Smooth muscle cell (in vitro differentiated cells): ENCODE measurements at regions not wholly inside any gene's neighbourhood (a gene's known extent, or its start where the extent isn't known, plus 50 kb on each side); places are given as distances from the start of the nearest gene placed in this dataset.
A peak's percentile ranks its signal among the peaks of the same experiment; 100 is the strongest.

Experiments
- DNase-seq: peaks from one replicate; lab custom pipeline; 2025; ENCODE audit not compliant: unreplicated experiment; lab: John Stamatoyannopoulos, UW
- H2AFZ ChIP-seq: fragments of 200-600 bp; sonication (generic); 2 replicates; pipeline ENCODE4 v1.6.0; 2016; ENCODE audit warnings: antibody characterized with exemption, low read depth, mild to moderate bottlenecking
- H3F3A ChIP-seq: fragments of 200-600 bp; sonication (generic); 2 replicates; pipeline ENCODE4 v1.6.0; 2017; ENCODE audit warnings: antibody characterized with exemption, low read depth
- H3K27ac ChIP-seq: fragments of 200-600 bp; sonication (generic); 2 replicates; pipeline ENCODE4 v1.5.1; 2016; ENCODE audit warnings: low read depth, mild to moderate bottlenecking
- H3K27me3 ChIP-seq: fragments of 200-600 bp; sonication (generic); 2 replicates; pipeline ENCODE4 v1.6.1; 2016; ENCODE audit warnings: low read depth, mild to moderate bottlenecking
- H3K36me3 ChIP-seq: fragments of 200-600 bp; sonication (generic); 2 replicates; pipeline ENCODE4 v1.5.1; 2016; ENCODE audit warnings: low read depth
- H3K4me1 ChIP-seq: fragments of 200-600 bp; sonication (generic); 2 replicates; pipeline ENCODE4 v1.5.1; 2016; ENCODE audit warnings: low read depth
- H3K4me2 ChIP-seq: fragments of 200-600 bp; sonication (generic); 2 replicates; pipeline ENCODE4 v1.6.0; 2016; ENCODE audit warnings: mild to moderate bottlenecking
- H3K4me3 ChIP-seq: fragments of 200-600 bp; sonication (generic); 2 replicates; pipeline ENCODE4 v1.5.1; 2016; ENCODE audit warnings: mild to moderate bottlenecking
- H3K79me2 ChIP-seq: fragments of 200-600 bp; sonication (generic); 2 replicates; pipeline ENCODE4 v1.6.0; 2016; ENCODE audit warnings: low read depth, mild to moderate bottlenecking
- H3K9ac ChIP-seq: fragments of 200-600 bp; sonication (generic); 2 replicates; pipeline ENCODE4 v1.6.0; 2016; ENCODE audit warnings: low read depth
- H3K9me3 ChIP-seq: fragments of 200-600 bp; sonication (generic); replicated peaks from 2 replicates; pipeline ENCODE4 v1.5.1; 2016; ENCODE audit warnings: low read depth
- H4K20me1 ChIP-seq: fragments of 200-600 bp; sonication (generic); 2 replicates; pipeline ENCODE4 v1.6.0; 2016; ENCODE audit warnings: low read depth
- CTCF ChIP-seq: fragments of 200-600 bp; sonication (generic); IDR thresholded peaks from 2 replicates; pipeline ENCODE4 v1.5.1; 2017; ENCODE audit warnings: borderline replicate concordance, mild to moderate bottlenecking, antibody characterized with exemption; ENCODE audit not compliant: insufficient read depth, poor library complexity, severe bottlenecking
- WGBS: methylation state at CpG from one replicate; pipeline ENCODE4 v1.1.7; 2016; ENCODE audit warnings: low lambda C conversion rate; 5-methylcytosine and 5-hydroxymethylcytosine counted together

- DNase-seq = no peak
Measured at GRCh38 chr3:150238995-150239619, 169.0 kb upstream of the TSC22D2 start.

GRCh38 chr3:150238048-150238802 is 169.9 kb upstream of the TSC22D2 start:
- H3K36me3 ChIP-seq = no peaks in the 10 kb centered on the region
- H3K4me3 ChIP-seq = no peak overlapping the region
- peaks cover 25% of the 10 kb centered on the region for H3K4me1 ChIP-seq
- no peak for DNase-seq
- H3K79me2 ChIP-seq = no peaks in the 10 kb centered on the region
- no peaks in the 10 kb centered on the region for H4K20me1 ChIP-seq
- H3K27ac ChIP-seq = peak overlapping the region; percentile 15
- peak overlapping the region; percentile 57 for H2AFZ ChIP-seq
- 66% methylated on average over 9 of the region's 9 CpGs for WGBS
- peaks cover 23% of the 10 kb centered on the region for H3F3A ChIP-seq
- peak overlapping the region; percentile 9 for H3K4me2 ChIP-seq
- no peak overlapping the region for H3K9ac ChIP-seq
- no peak for TF ChIP-seq CTCF
- no peaks in the 10 kb centered on the region for H3K9me3 ChIP-seq
- no peaks in the 10 kb centered on the region for H3K27me3 ChIP-seq

More at GRCh38 chr3:150238995-150239619, 169.0 kb upstream of the TSC22D2 start:
- H4K20me1 ChIP-seq = no peaks in the 10 kb centered on the region
- no peaks in the 10 kb centered on the region for H3K36me3 ChIP-seq
- 69% methylated on average over 5 of the region's 5 CpGs for WGBS
- H3K4me2 ChIP-seq = peak overlapping the region; percentile 9
- H3K4me1 ChIP-seq = peaks cover 25% of the 10 kb centered on the region
- TF ChIP-seq CTCF = peak; percentile 26
- H3K9me3 ChIP-seq = no peaks in the 10 kb centered on the region
- peaks cover 23% of the 10 kb centered on the region for H3F3A ChIP-seq
- no peak overlapping the region for H3K27ac ChIP-seq
- H3K27me3 ChIP-seq = no peaks in the 10 kb centered on the region
- H2AFZ ChIP-seq = no peak overlapping the region
- H3K79me2 ChIP-seq = no peaks in the 10 kb centered on the region
- H3K4me3 ChIP-seq = no peak overlapping the region
- H3K9ac ChIP-seq = no peak overlapping the region

- Histone ChIP-seq H3F3A (peaks cover 23% of the 10 kb centered on the region), H3K27me3 (no peaks in the 10 kb centered on the region), H2AFZ (no peak overlapping the region), H4K20me1 (no peaks in the 10 kb centered on the region), H3K4me2 (no peak overlapping the region), H3K9ac (no peak overlapping the region), H3K9me3 (no peaks in the 10 kb centered on the region), H3K4me1 (peaks cover 22% of the 10 kb centered on the region), H3K79me2 (no peaks in the 10 kb centered on the region), H3K27ac (peak overlapping the region; percentile 77), H3K36me3 (no peaks in the 10 kb centered on the region), H3K4me3 (no peak overlapping the region)
- 88% methylated on average over 3 of the region's 3 CpGs for WGBS
- TF ChIP-seq CTCF = no peak
- DNase-seq = no peak
Measured at GRCh38 chr3:150237490-150237889, 170.6 kb upstream of the TSC22D2 start.
